CD14-positive monocyte (primary cell): ENCODE measurements at regions not wholly inside any gene's neighbourhood (a gene's known extent, or its start where the extent isn't known, plus 50 kb on each side); places are given as distances from the start of the nearest gene placed in this dataset.

ENCODE experiments used
- DNase-seq, 3 donors: peaks; one replicate each; pipeline ENCODE4 v3.0.0-alpha.2; 2011 to 2022
- H2AFZ ChIP-seq: 2 replicates; pipeline ENCODE4 v1.6.0; 2012; ENCODE audit warnings: mild to moderate bottlenecking, low read depth, low read length, inconsistent platforms; ENCODE audit not compliant: insufficient read depth, poor library complexity, severe bottlenecking
- H3K27ac ChIP-seq, 2 donors: 1 replicate in 1 of 2; 2 replicates in 1 of 2; pipeline ENCODE4 v1.5.1; 2012 to 2013; ENCODE audit warnings: low read length in 2 of 2, control low read depth in 1 of 2, inconsistent platforms in 1 of 2, low read depth in 1 of 2, mild to moderate bottlenecking in 1 of 2
- H3K27me3 ChIP-seq, 2 donors: one replicate each; pipeline versions ENCODE4 v1.6.0 to v1.6.1; 2011 to 2013; ENCODE audit warnings: low read length in 2 of 2; ENCODE audit not compliant: control insufficient read depth in 2 of 2, insufficient read depth in 2 of 2
- H3K36me3 ChIP-seq, 2 donors: replicated peaks in 1 of 2; 1 replicate in 1 of 2; 2 replicates in 1 of 2; pipeline versions ENCODE4 v1.5.1 to v1.6.1; 2012 to 2013; ENCODE audit warnings: low read length in 2 of 2, control low read depth in 1 of 2, inconsistent platforms in 1 of 2, mild to moderate bottlenecking in 1 of 2; ENCODE audit not compliant: insufficient read depth in 2 of 2, control insufficient read depth in 1 of 2
- H3K4me1 ChIP-seq, 2 donors: 1 replicate in 1 of 2; 2 replicates in 1 of 2; pipeline versions ENCODE4 v1.5.1 to v1.6.1; 2012 to 2013; ENCODE audit warnings: low read length in 2 of 2, control low read depth in 1 of 2, inconsistent platforms in 1 of 2, mild to moderate bottlenecking in 1 of 2, moderate library complexity in 1 of 2; ENCODE audit not compliant: insufficient read depth in 2 of 2, control insufficient read depth in 1 of 2
- H3K4me2 ChIP-seq: replicated peaks from 2 replicates; pipeline ENCODE3; 2012; ENCODE audit warnings: low read length, moderate library complexity, mild to moderate bottlenecking; ENCODE audit not compliant: poor library complexity, severe bottlenecking; ENCODE audit errors: extremely low read depth
- H3K4me3 ChIP-seq, 3 experiments: fragments of 200-600 bp in 1 of 3; sonication (generic) in 1 of 3; replicated peaks in 1 of 3; 1 replicate in 2 of 3; 2 replicates in 1 of 3; pipeline ENCODE4 v1.5.1; 2011 to 2013; ENCODE audit warnings: low read length in 3 of 3, mild to moderate bottlenecking in 3 of 3, control low read depth in 2 of 3, low read depth in 2 of 3, inconsistent platforms in 1 of 3, moderate library complexity in 1 of 3
- H3K79me2 ChIP-seq: 2 replicates; pipeline ENCODE4 v1.6.0; 2012; ENCODE audit warnings: mild to moderate bottlenecking, control low read depth, inconsistent platforms, low read length, moderate library complexity; ENCODE audit not compliant: insufficient read depth
- H3K9ac ChIP-seq: 2 replicates; pipeline ENCODE4 v1.6.0; 2017; ENCODE audit warnings: low read length, mild to moderate bottlenecking; ENCODE audit not compliant: insufficient read depth, poor library complexity, severe bottlenecking
- H3K9me3 ChIP-seq, 2 donors: replicated peaks in 1 of 2; 1 replicate in 1 of 2; 2 replicates in 1 of 2; pipeline versions ENCODE4 v1.5.1 to v1.6.1; 2012 to 2013; ENCODE audit warnings: low read length in 2 of 2, control low read depth in 1 of 2; ENCODE audit not compliant: control insufficient read depth in 1 of 2, insufficient read depth in 1 of 2
- H4K20me1 ChIP-seq: 2 replicates; pipeline ENCODE4 v1.6.0; 2012; ENCODE audit warnings: mild to moderate bottlenecking, low read length, control low read depth, moderate library complexity; ENCODE audit not compliant: insufficient read depth
- H3K27ac Mint-ChIP-seq, 7 donors: one replicate each; pipeline ENCODE4 v1.8.0; 2020; ENCODE audit warnings: mild to moderate bottlenecking in 7 of 7, mixed read lengths in 7 of 7, moderate library complexity in 6 of 7, inconsistent platforms in 2 of 7
- H3K27me3 Mint-ChIP-seq, 3 donors: one replicate each; pipeline ENCODE4 v1.8.0; 2021 to 2022; ENCODE audit warnings: low read depth in 3 of 3, mild to moderate bottlenecking in 3 of 3, mixed read lengths in 3 of 3, moderate library complexity in 3 of 3, inconsistent platforms in 1 of 3
- H3K36me3 Mint-ChIP-seq, 2 donors: one replicate each; pipeline ENCODE4 v1.8.0; 2020; ENCODE audit warnings: mixed read lengths in 2 of 2, inconsistent platforms in 1 of 2, mild to moderate bottlenecking in 1 of 2
- H3K4me1 Mint-ChIP-seq: one replicate; pipeline ENCODE4 v1.8.0; 2020; ENCODE audit warnings: mild to moderate bottlenecking, mixed read lengths
- H3K4me3 Mint-ChIP-seq, 2 donors: one replicate each; pipeline ENCODE4 v1.8.0; 2020; ENCODE audit warnings: mild to moderate bottlenecking in 2 of 2, mixed read lengths in 2 of 2, moderate library complexity in 1 of 2
- H3K9me3 Mint-ChIP-seq, 7 donors: one replicate each; pipeline ENCODE4 v1.8.0; 2020 to 2022; ENCODE audit warnings: mixed read lengths in 7 of 7, mild to moderate bottlenecking in 6 of 7, moderate library complexity in 6 of 7, inconsistent platforms in 2 of 7
- intact Hi-C, 2 donors: fragments of 100-400 bp; cut with micrococcal nuclease; formaldehyde crosslinking; loops; one replicate each; pipeline versions ENCODE4 v1.15.0 to v1.15.1; 2023
- TF ChIP-seq, protein P1 (sequence below): fragments of 200-600 bp; IDR thresholded peaks from one replicate; pipeline ENCODE4 v1.8.0; 2022; ENCODE audit warnings: antibody characterized with exemption, mild to moderate bottlenecking

DNA sequence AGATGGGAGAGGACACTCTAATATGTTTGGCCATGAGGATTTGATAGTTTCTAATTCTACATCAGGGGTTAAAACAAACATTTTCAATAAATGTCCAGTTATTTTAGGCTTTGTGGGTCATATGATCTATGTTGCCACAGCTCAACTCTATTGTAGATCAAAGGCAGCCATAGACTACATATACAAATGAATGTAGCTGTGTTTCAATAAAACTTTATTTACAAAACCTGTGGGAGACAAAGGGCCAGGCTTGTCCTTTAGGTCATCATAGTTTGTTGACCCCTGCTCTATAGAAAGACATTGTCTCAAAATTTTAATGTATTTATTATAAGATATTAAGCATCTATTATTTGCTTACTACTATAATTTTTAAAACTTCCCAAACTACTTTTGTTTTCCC is 325.4 kb upstream of the MEF2C start:
- Histone ChIP-seq H3K4me3 (no peak overlapping the region), H2AFZ (no peak overlapping the region), H3K4me2 (no peak overlapping the region), H3K4me1 (no peaks in the 10 kb centered on the region), H3K9me3 (no peaks in the 10 kb centered on the region), H3K79me2 (no peaks in the 10 kb centered on the region), H3K9ac (no peak overlapping the region), H3K27me3 (no peaks in the 10 kb centered on the region), H3K36me3 (no peaks in the 10 kb centered on the region), H4K20me1 (no peaks in the 10 kb centered on the region), H3K27ac (no peak overlapping the region)
- no peak overlapping the region for H3K4me3 Mint-ChIP-seq
- H3K36me3 Mint-ChIP-seq: no peaks in the 10 kb centered on the region
- H3K27ac Mint-ChIP-seq: no peak overlapping the region
- H3K9me3 Mint-ChIP-seq: peaks cover 2 to 7% (median 3%) of the 10 kb centered on the region in 7 donors
- no peak for DNase-seq
- H3K4me1 Mint-ChIP-seq: no peaks in the 10 kb centered on the region
- no peaks in the 10 kb centered on the region for H3K27me3 Mint-ChIP-seq
- intact Hi-C loops: no loop called here
- TF ChIP-seq, protein P1, sequence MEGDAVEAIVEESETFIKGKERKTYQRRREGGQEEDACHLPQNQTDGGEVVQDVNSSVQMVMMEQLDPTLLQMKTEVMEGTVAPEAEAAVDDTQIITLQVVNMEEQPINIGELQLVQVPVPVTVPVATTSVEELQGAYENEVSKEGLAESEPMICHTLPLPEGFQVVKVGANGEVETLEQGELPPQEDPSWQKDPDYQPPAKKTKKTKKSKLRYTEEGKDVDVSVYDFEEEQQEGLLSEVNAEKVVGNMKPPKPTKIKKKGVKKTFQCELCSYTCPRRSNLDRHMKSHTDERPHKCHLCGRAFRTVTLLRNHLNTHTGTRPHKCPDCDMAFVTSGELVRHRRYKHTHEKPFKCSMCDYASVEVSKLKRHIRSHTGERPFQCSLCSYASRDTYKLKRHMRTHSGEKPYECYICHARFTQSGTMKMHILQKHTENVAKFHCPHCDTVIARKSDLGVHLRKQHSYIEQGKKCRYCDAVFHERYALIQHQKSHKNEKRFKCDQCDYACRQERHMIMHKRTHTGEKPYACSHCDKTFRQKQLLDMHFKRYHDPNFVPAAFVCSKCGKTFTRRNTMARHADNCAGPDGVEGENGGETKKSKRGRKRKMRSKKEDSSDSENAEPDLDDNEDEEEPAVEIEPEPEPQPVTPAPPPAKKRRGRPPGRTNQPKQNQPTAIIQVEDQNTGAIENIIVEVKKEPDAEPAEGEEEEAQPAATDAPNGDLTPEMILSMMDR: no peak

DNA sequence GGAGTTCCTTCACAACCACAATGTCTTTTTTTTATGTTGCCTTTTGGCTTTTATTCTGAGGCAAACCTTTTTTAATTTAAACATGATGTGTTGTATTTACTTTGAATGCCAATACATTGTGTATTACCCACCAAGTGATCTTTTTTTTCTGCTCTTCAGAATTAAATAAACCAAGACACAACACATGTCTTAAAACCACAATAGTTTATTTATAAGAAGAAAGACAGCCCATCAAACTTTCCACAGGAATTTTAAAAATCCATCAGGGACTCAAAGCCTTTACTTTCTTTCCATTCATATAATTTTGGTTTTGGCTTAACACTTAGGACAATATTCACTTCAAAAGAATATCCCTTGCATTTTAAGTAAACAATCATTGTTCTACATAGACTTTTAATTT is 321.8 kb upstream of the MEF2C start:
- Histone ChIP-seq H3K4me1 (no peaks in the 10 kb centered on the region), H4K20me1 (no peaks in the 10 kb centered on the region), H3K4me3 (no peak overlapping the region), H3K9ac (no peak overlapping the region), H2AFZ (no peak overlapping the region), H3K9me3 (peaks cover 7 to 8% of the 10 kb centered on the region in 2 donors), H3K4me2 (no peak overlapping the region), H3K36me3 (no peaks in the 10 kb centered on the region), H3K27ac (no peak overlapping the region), H3K79me2 (no peaks in the 10 kb centered on the region), H3K27me3 (no peaks in the 10 kb centered on the region)
- Mint-ChIP-seq H3K4me1 (no peaks in the 10 kb centered on the region), H3K27me3 (no peaks in the 10 kb centered on the region), H3K27ac (no peak overlapping the region), H3K4me3 (no peak overlapping the region), H3K9me3 (peaks cover 8 to 22% (median 12%) of the 10 kb centered on the region in 7 donors), H3K36me3 (no peaks in the 10 kb centered on the region)
- TF ChIP-seq, protein P1: no peak
- no peak for DNase-seq
- intact Hi-C loops: no loop called here
